SK-N-SH (cell line): ENCODE measurements at regions not wholly inside any gene's neighbourhood (a gene's known extent, or its start where the extent isn't known, plus 50 kb on each side); places are given as distances from the start of the nearest gene placed in this dataset.

ENCODE experiments used
- CTCF ChIA-PET: fragments of 300-600, 350-600 bp; formaldehyde crosslinking; extraction: SDS; loops from one replicate; lab custom pipeline; 2021; lab: Yijun Ruan, JAX
- POLR2A ChIA-PET: fragments of 350-600 bp; sonication (Branson Sonifier 250); formaldehyde crosslinking; extraction: SDS; loops from one replicate; lab custom pipeline; 2020; ENCODE audit warnings: antibody characterized with exemption, inconsistent platforms; lab: Yijun Ruan, JAX
- DNase-seq: peaks from one replicate; pipeline ENCODE4 v3.0.0; 2012
- H2AFZ ChIP-seq: fragments of 200-600 bp; sonication (generic); 2 replicates; pipeline ENCODE4 v1.8.1; 2016; ENCODE audit warnings: antibody characterized with exemption, mild to moderate bottlenecking, low read depth
- H3F3A ChIP-seq: fragments of 200-600 bp; sonication (generic); replicated peaks from 2 replicates; pipeline ENCODE3; 2016; ENCODE audit warnings: antibody characterized with exemption, mild to moderate bottlenecking; ENCODE audit not compliant: insufficient read depth
- H3K27ac ChIP-seq, 2 experiments: fragments of 200-500 bp in 1 of 2; fragments of 200-600 bp in 1 of 2; sonication (Bioruptor generic) in 1 of 2; sonication (generic), shearing (Covaris generic) in 1 of 2; 2 replicates each; pipeline versions ENCODE4 v1.5.1 to v1.6.1; 2014 to 2016; ENCODE audit warnings: low read depth in 2 of 2, inconsistent platforms in 1 of 2, low read length in 1 of 2, mild to moderate bottlenecking in 1 of 2, mixed read lengths in 1 of 2
- H3K27me3 ChIP-seq: fragments of 200-600 bp; sonication (generic), shearing (Covaris generic); 2 replicates; pipeline ENCODE4 v1.6.1; 2016; ENCODE audit warnings: mixed run types; ENCODE audit not compliant: insufficient read depth
- H3K36me3 ChIP-seq, 2 experiments: fragments of 200-500 bp in 1 of 2; fragments of 200-600 bp in 1 of 2; sonication (Bioruptor generic) in 1 of 2; sonication (generic) in 1 of 2; replicated peaks in 1 of 2; 2 replicates each; pipeline versions ENCODE3 to v1.5.1; 2014 to 2016; ENCODE audit warnings: low read length in 1 of 2, mild to moderate bottlenecking in 1 of 2; ENCODE audit not compliant: insufficient read depth in 2 of 2, control insufficient read depth in 1 of 2
- H3K4me1 ChIP-seq, 2 experiments: fragments of 200-500 bp in 1 of 2; fragments of 200-600 bp in 1 of 2; sonication (Bioruptor generic) in 1 of 2; sonication (generic), shearing (Covaris generic) in 1 of 2; 2 replicates each; pipeline versions ENCODE4 v1.5.1 to v1.6.1; 2014 to 2016; ENCODE audit warnings: low read depth in 1 of 2, low read length in 1 of 2, mixed run types in 1 of 2; ENCODE audit not compliant: insufficient read depth in 2 of 2, control insufficient read depth in 1 of 2
- H3K4me2 ChIP-seq: fragments of 200-600 bp; sonication (generic), shearing (Covaris generic); 2 replicates; pipeline ENCODE4 v1.6.1; 2017; ENCODE audit warnings: mixed run types
- H3K4me3 ChIP-seq, 2 experiments: fragments of 200-500 bp in 1 of 2; fragments of 200-600 bp in 1 of 2; sonication (Bioruptor generic) in 1 of 2; sonication (generic), shearing (Covaris generic) in 1 of 2; 2 replicates each; pipeline versions ENCODE4 v1.5.1 to v1.8.1; 2014 to 2016; ENCODE audit warnings: low read depth in 2 of 2, inconsistent platforms in 1 of 2, low read length in 1 of 2, mild to moderate bottlenecking in 1 of 2, mixed read lengths in 1 of 2, moderate library complexity in 1 of 2
- H3K79me2 ChIP-seq: fragments of 200-600 bp; sonication (generic); 2 replicates; pipeline ENCODE4 v1.8.1; 2017; ENCODE audit warnings: mild to moderate bottlenecking; ENCODE audit not compliant: insufficient read depth
- H3K9ac ChIP-seq: fragments of 200-600 bp; sonication (generic); 2 replicates; pipeline ENCODE4 v1.6.1; 2017; ENCODE audit warnings: mixed run types
- H3K9me2 ChIP-seq: fragments of 200-600 bp; sonication (generic); 2 replicates; pipeline ENCODE4 v1.6.1; 2017; ENCODE audit warnings: mixed run types
- H3K9me3 ChIP-seq: fragments of 200-600 bp; sonication (generic); 2 replicates; pipeline ENCODE4 v1.6.1; 2017; ENCODE audit warnings: mixed run types, mild to moderate bottlenecking, moderate library complexity
- H4K20me1 ChIP-seq: fragments of 200-600 bp; sonication (generic); 2 replicates; pipeline ENCODE4 v1.6.1; 2017; ENCODE audit warnings: mild to moderate bottlenecking, mixed run types; ENCODE audit not compliant: insufficient read depth
- EP300 ChIP-seq, 2 experiments: IDR thresholded peaks; 2 replicates each; pipeline versions ENCODE4 v1.4.0 to v1.6.1; 2012; ENCODE audit warnings: borderline replicate concordance in 1 of 2, low read depth in 1 of 2, low read length in 1 of 2
- EZH2phosphoT487 ChIP-seq: fragments of 200-600 bp; sonication (generic); IDR thresholded peaks from 2 replicates; pipeline ENCODE4 v1.6.1; 2017; ENCODE audit warnings: low read depth, mixed run types, mild to moderate bottlenecking, antibody characterized with exemption, moderate library complexity, borderline replicate concordance
- FOSL2 ChIP-seq: IDR thresholded peaks from 2 replicates; pipeline ENCODE4 v1.4.0; 2012; ENCODE audit warnings: low read depth, mild to moderate bottlenecking, moderate library complexity, borderline replicate concordance
- FOXM1 ChIP-seq: IDR thresholded peaks from 2 replicates; pipeline ENCODE4 v1.4.0; 2012; ENCODE audit warnings: low read depth, mild to moderate bottlenecking
- GATA2 ChIP-seq: sonication (generic); formaldehyde crosslinking; IDR thresholded peaks from 2 replicates; pipeline ENCODE4 v1.5.0; 2020; ENCODE audit warnings: mild to moderate bottlenecking, missing genetic modification reagents
- JUND ChIP-seq: IDR thresholded peaks from 2 replicates; pipeline ENCODE4 v1.4.0; 2012
- MAX ChIP-seq: IDR thresholded peaks from 2 replicates; pipeline ENCODE4 v1.4.0; 2012; ENCODE audit warnings: low read depth
- MEF2A ChIP-seq: IDR thresholded peaks from 2 replicates; pipeline ENCODE4 v1.4.0; 2012; ENCODE audit warnings: low read depth, borderline replicate concordance
- NFIC ChIP-seq: IDR thresholded peaks from 2 replicates; pipeline ENCODE4 v1.4.0; 2012; ENCODE audit warnings: borderline replicate concordance
- RXRA ChIP-seq: IDR thresholded peaks from 2 replicates; pipeline ENCODE4 v1.4.0; 2012; ENCODE audit warnings: low read depth, mild to moderate bottlenecking, borderline replicate concordance
- TAF1 ChIP-seq: IDR thresholded peaks from 2 replicates; pipeline ENCODE4 v1.6.1; 2012; ENCODE audit warnings: low read depth, mild to moderate bottlenecking, low read length, moderate library complexity, borderline replicate concordance
- TCF12 ChIP-seq: IDR thresholded peaks from 2 replicates; pipeline ENCODE4 v1.4.0; 2012
- TEAD4 ChIP-seq: IDR thresholded peaks from 2 replicates; pipeline ENCODE4 v1.4.0; 2012; ENCODE audit warnings: mild to moderate bottlenecking, borderline replicate concordance; ENCODE audit not compliant: insufficient read depth
- USF1 ChIP-seq: IDR thresholded peaks from 2 replicates; pipeline ENCODE4 v1.4.0; 2012; ENCODE audit warnings: low read depth, borderline replicate concordance
- YY1 ChIP-seq: IDR thresholded peaks from 2 replicates; pipeline ENCODE4 v1.4.0; 2012; ENCODE audit warnings: low read depth, mild to moderate bottlenecking
- ZBTB33 ChIP-seq: IDR thresholded peaks from 2 replicates; pipeline ENCODE4 v1.4.0; 2012; ENCODE audit warnings: low read depth, borderline replicate concordance
- WGBS: methylation state at CpG from one replicate; pipeline ENCODE4 v1.1.6; 2017; ENCODE audit warnings: low lambda C conversion rate; 5-methylcytosine and 5-hydroxymethylcytosine counted together
- TF ChIP-seq, protein P1 (sequence below): fragments of 150-350 bp; IDR thresholded peaks from 2 replicates; pipeline ENCODE4 v1.6.1; 2017; ENCODE audit warnings: antibody characterized with exemption, low read length, low read depth, borderline replicate concordance
- TF ChIP-seq, protein P2 (sequence below): fragments of 150-350 bp; IDR thresholded peaks from 2 replicates; pipeline ENCODE4 v1.6.1; 2016; ENCODE audit warnings: mild to moderate bottlenecking, low read depth, low read length

DNA sequence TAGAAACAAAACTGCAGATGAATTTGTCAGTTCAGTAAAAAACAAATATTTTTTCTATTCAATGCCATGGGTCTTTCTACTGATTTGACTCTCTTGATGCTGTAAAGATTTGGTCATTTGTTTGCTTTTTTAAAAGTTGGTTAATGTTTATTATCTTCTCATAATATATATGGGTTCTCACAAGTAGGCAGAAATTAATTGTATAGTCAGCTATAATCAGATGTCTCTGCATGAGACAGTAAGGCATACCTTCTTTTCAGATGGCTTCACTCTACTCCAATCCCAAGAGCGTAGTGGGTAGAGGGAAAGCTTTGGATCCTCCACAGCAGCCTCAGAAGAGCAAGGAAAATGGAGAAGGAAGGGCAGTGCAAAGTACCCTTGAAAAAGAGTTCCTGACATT is 1202.9 kb upstream of the CELF4 start:
- no peaks in the 10 kb centered on the region for H3K36me3 ChIP-seq
- no peaks in the 10 kb centered on the region for H3K4me1 ChIP-seq
- POLR2A ChIA-PET: no interaction called here
- WGBS: 28% methylated on average over 1 of the region's 1 CpG
- TF ChIP-seq JUND (no peak), EP300 (IDR thresholded peaks at IDR 0.05; ENCODE audit: borderline replicate concordance in 1 of 2, low read depth in 1 of 2, low read length in 1 of 2) (no peak), ZBTB33 (no peak), GATA2 (CRISPR knock-in tag) (no peak), NFIC (no peak), TEAD4 (no peak), YY1 (no peak), USF1 (no peak), EZH2phosphoT487 (no peak), MAX (no peak), FOXM1 (no peak), TCF12 (no peak), MEF2A (no peak), TAF1 (no peak), RXRA (no peak), FOSL2 (no peak)
- TF ChIP-seq, protein P1, sequence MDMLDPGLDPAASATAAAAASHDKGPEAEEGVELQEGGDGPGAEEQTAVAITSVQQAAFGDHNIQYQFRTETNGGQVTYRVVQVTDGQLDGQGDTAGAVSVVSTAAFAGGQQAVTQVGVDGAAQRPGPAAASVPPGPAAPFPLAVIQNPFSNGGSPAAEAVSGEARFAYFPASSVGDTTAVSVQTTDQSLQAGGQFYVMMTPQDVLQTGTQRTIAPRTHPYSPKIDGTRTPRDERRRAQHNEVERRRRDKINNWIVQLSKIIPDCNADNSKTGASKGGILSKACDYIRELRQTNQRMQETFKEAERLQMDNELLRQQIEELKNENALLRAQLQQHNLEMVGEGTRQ: no peak
- TF ChIP-seq, protein P2, sequence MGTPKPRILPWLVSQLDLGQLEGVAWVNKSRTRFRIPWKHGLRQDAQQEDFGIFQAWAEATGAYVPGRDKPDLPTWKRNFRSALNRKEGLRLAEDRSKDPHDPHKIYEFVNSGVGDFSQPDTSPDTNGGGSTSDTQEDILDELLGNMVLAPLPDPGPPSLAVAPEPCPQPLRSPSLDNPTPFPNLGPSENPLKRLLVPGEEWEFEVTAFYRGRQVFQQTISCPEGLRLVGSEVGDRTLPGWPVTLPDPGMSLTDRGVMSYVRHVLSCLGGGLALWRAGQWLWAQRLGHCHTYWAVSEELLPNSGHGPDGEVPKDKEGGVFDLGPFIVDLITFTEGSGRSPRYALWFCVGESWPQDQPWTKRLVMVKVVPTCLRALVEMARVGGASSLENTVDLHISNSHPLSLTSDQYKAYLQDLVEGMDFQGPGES: no peak
- CTCF ChIA-PET: no interaction called here
- 0 out of 2 replicates have a peak, but pooled peaks cover 4% of the 10 kb centered on the region for H3K9me3 ChIP-seq
- no peak overlapping the region for H3K9ac ChIP-seq
- DNase-seq: no peak
- no peak overlapping the region for H3K4me3 ChIP-seq
- H3K9me2 ChIP-seq: no peaks in the 10 kb centered on the region
- no peaks in the 10 kb centered on the region for H3F3A ChIP-seq
- H4K20me1 ChIP-seq: no peaks in the 10 kb centered on the region
- no peak overlapping the region for H3K27ac ChIP-seq
- no peaks in the 10 kb centered on the region for H3K27me3 ChIP-seq
- H3K4me2 ChIP-seq: no peak overlapping the region
- no peak overlapping the region for H2AFZ ChIP-seq
- H3K79me2 ChIP-seq: no peaks in the 10 kb centered on the region
